ENCODE measurements at regions not wholly inside any gene's neighbourhood (a gene's known extent, or its start where the extent isn't known, plus 50 kb on each side); places are given as distances from the start of the nearest gene placed in this dataset.
A peak's percentile ranks its signal among the peaks of the same experiment; 100 is the strongest.

DNA sequence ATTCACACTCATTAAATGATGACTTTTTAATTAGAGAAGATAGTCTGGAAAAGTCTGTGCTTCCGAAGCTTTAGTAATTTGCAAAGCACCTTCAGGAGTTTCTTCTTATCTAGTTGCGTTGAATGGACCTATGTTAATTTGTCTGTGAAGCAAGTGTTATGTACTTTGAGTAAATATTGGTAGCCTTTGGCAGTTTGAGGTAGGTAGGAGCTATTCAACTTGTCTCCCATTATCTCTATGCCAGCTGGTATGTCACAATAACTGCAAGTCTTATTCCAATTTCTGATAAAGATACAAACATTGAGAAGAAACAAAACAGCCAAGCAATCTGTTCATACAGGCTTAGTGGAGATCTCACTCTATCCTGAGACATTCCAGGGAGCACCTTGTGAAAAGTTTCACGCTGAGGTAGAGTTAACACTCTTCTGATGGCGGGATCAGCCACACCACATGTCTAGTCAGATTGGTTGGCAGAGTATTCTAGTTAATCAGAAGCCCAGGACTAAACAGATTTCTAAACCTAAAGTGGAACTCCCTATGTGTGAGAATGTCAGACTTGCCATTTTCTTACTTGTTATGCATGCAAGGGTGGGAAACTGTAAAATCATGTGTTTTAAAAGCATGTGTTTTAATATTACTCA is 219.8 kb upstream of the MANEA start:
- no peak for DNase-seq (ENCODE audit: low spot score)

- DNase-seq (ENCODE audit: low spot score), result peak; percentile 52
These were observed 213.2 kb upstream of the MANEA start for GRCh38 chr6:95364016-95364604.

GRCh38 chr6:95365454-95365853 is 211.9 kb upstream of the MANEA start:
- no peak for DNase-seq (ENCODE audit: low spot score)

- no peak for DNase-seq (ENCODE audit: low spot score)
These were observed 210.9 kb upstream of the MANEA start for GRCh38 chr6:95366414-95366813.

DNA sequence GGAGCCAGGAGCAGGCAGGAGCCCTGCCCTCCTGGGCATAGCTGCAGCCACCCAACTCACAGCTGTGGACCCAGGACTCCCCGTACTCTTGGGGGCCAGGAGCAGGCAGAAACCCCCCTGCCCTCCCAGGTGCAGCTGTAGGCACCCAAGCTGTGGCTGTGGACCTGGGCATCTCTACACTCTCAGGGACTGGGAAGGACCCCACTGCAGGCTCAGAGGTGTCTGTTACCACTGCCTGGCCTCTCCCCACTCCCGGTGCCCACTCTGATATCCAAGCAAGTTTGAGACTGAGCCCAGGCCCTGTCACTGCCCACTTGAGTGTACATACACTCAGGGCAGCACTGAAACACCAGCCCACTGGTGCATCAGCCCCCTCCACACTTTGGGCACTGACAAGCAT is 193.5 kb upstream of the MANEA start:
- no peak for DNase-seq (ENCODE audit: low spot score)

DNA sequence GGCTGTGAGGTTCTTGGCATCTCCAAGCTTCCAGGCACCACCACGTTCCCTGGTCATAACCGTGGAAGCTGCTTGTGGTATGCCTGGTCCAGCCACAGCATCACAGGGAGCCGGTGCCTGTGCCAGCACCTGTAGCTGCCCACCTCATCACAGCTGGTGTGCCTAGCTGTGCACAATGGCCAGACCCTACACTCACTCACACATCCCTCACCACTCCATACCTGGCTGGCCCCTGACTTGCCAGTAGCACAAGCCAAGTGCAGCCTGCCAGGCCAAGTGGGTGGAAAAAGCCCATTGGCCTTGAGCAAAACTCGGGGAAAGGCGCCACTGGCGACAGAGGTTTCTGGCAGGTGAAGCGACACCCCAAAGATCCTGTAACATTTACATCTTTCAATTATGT is 192.3 kb upstream of the MANEA start:
- no peak for DNase-seq (ENCODE audit: low spot score)

- DNase-seq (ENCODE audit: low spot score), result no peak
These were observed 189.5 kb upstream of the MANEA start for GRCh38 chr6:95387845-95388244.

DNA sequence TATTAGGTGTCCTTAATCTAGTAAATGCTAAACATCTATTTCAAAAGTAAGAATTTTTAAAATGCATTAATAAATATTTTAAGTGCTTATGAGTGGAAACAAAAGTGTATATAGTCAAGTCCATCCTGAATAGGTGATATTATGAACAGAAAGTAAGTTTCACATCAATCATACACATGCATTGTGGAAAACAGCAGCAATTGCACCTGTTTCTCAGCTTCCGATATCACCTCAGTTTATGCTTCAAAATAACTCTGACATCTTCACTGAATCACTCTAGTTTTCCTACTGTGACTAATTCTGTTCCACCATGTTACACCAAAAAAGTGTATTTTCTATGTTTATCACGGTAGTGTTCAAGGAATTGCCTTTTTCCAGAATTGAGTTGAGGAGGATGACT is 172.6 kb upstream of the MANEA start:
- no peak for DNase-seq (ENCODE audit: low spot score)

GRCh38 chr6:95408111-95408510 is 169.2 kb upstream of the MANEA start:
- no peak for DNase-seq (ENCODE audit: low spot score)

GRCh38 chr6:95410168-95410567 is 167.2 kb upstream of the MANEA start:
- DNase-seq (ENCODE audit: low spot score), result no peak

- peak; percentile 18 for DNase-seq (ENCODE audit: low spot score)
These were observed 163.5 kb upstream of the MANEA start for GRCh38 chr6:95413789-95414188.

- no peak for DNase-seq (ENCODE audit: low spot score)
These were observed 159.5 kb upstream of the MANEA start for GRCh38 chr6:95417856-95418255.

DNA sequence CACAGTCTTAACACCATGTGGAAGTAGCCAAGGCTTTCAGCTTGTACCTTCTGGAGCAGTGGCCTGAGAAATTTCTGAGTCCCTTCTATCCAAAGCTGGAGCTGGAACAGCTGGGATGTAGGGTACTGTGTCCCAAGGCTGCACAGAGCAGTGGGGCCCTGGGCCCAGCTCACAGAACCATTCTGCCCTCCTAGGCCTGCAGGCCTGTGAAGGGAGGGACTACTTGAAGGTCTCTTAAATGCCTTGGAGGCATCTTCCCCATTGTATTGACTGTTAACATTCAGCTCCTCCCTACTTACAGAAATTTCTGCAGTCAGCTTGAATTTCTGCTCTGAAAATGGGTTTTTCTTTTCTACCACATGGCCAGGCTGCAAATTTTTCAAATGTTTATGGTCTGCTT is 156.5 kb upstream of the MANEA start:
- no peak for DNase-seq (ENCODE audit: low spot score)

DNA sequence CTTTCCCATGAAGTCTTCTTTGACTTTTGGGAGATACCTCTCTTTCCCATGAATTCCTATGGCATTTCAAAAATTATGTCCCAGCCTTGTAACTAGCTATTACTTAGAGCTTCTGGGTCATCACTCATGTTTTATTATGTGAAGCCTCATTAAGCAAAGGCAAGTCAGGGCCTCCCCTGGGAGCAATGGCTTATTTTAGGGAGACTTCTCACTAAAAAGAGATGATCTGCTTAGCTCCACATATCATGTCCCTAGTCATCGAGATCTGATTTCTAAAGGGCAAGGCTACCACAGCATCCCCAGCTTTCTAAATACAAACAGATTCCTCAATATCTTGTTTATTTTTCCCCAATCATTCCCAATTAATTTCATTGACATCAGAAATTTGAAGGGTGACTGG is 154.0 kb upstream of the MANEA start:
- no peak for DNase-seq (ENCODE audit: low spot score)

DNA sequence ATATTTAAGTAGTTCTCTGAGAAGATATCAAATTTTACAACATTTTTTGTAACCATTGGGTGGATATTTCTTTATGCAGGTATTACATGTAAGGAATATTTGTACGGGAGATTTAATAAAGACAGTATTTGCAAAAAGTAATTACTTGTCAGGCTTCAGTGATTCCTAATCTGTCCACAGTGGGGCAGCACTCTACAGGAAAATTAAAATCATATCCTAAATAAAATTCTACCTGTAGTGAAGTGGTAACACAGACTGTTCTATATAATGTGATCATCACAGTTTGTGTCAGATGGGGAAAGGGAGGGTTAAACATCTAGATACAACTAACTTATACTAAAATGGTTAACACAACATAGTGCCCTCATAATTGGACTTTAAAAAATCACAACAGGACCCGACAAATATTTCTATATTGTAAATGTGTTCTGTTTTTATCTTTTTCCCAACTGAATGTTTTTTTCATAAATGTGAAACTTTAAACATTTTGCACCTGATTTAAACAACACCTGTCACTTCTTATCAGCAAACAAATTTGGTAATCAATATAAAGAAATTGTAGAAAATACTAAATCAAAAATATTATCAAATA is 145.6 kb upstream of the MANEA start:
- DNase-seq (ENCODE audit: low spot score), result peak; percentile 64

DNA sequence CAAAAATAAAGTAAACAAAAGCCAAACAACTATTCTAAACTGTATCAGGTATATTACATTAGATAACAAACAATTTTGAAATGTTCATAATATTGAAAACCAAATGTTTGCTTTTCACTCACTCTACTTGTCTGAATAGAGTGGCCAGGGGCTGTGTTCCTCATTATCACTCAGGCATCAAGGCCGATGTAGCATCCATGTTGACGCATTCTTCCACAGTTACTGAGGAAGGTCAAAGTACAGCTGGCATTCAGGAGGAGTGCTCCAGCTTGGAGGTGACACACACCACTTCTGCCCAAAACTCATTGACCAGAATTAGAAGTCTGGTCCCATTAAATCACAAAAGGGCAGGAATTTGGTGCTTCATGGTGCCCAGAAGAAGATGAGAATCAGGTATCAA is 137.6 kb upstream of the MANEA start:
- no peak for DNase-seq (ENCODE audit: low spot score)

- no peak for DNase-seq (ENCODE audit: low spot score)
These were observed 129.1 kb upstream of the MANEA start for GRCh38 chr6:95448208-95448607.

GRCh38 chr6:95469511-95469910 is 107.8 kb upstream of the MANEA start:
- DNase-seq (ENCODE audit: low spot score), result no peak

DNA sequence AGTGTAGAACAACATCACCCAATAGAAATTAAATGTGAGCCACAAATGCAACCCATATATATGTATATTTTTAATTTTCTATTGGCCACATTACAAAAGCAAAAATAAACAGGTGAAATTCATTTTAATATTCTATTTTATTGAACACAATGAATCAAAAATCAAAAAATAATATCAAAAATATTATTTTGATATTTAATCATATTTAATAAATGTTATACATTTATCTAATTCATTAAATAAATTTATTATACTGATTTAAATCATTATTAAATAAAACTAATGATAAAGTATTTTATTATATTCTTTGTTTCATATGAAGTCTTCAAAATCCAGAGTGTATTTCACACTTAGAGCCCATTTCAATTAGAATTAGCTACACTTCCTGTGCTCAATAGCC is 98.4 kb upstream of the MANEA start:
- no peak for DNase-seq (ENCODE audit: low spot score)

DNA sequence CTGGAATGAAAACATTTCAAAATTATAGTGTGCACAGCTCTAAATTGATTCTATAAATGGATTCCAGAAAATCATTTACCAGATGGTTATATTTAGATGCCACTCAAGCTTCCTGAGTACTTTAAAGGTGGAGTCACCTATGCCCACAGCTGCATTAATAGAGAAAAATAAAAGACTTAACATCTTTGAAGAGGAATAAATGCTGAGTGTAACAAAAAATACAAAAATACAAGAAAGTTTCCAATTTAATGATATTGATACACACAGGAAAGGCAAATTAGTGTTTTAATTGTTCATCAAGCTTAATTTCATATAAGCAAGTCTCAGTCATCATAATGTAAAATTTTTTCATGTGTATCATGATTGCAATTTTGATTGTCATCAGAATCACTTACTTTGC is 89.5 kb upstream of the MANEA start:
- no peak for DNase-seq (ENCODE audit: low spot score)

DNA sequence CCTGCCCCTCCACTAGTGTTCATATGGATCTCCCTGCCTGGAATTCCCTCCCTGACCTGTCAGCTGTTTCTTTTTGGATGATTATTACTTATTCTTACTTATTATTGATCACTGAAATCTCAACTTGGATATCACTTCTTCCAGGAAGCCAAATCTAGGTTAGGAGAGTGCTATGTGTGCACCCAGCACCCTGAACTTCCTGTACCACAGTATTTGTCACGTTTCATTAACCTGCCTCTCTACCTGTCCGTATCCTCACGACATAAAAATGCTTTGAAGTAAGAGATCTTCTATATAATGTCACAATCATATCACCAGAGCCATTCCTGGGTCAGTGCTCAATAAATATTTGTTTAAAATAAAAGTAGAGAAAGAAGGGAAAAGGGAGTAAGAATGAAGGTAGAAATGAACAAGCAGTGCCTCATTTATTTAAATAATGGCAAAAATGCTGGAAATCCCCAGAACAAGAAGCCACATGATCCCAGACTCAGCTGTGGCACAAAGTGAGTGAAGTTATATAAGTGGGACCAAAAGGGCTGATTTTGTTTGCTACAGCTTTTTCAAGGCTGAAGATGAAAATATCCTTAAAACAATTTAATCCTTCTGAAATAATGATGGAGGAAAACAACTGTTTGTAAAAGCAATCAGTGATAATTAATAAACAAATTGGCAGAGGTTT is 88.0 kb upstream of the MANEA start:
- no peak for DNase-seq (ENCODE audit: low spot score)

DNA sequence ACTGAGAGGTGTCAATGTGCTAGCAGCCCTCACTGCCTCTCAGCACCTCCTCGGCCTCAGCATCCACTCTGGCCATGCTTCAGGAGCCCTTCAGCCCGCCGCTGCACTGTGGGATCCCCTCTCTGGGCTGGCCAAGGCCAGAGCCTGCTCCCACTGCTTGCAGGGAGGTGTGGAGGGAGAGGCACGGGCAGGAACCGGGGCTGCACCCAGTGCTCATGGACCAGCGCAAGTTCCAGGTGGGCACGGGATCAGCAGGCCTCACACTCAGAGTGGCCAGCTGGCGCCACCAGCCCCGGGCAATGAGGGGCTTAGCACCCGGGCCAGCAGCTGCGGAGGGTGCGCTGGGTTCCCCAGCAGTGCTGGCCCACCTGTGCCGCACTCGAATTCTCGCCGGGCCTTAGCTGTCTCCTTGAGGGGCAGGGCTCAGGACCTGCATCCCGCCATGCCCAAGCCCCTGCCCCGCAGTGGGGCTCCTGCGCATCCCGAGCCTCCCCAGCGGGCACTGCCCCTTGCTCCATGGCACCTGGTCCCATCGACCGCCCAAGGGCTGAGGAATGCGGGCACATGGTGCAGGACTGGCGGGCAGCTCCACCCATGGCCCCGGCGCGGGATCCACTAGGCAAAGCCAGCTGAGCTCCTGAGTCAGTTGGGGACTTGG is 80.4 kb upstream of the MANEA start:
- no peak for DNase-seq (ENCODE audit: low spot score)

Measured in RKO (cell line).